ENCODE measurements at regions not wholly inside any gene's neighbourhood (a gene's known extent, or its start where the extent isn't known, plus 50 kb on each side); places are given as distances from the start of the nearest gene placed in this dataset.
"Not testable (repeated sequence)": the region's sequence is repeated elsewhere in the genome, so short reads cannot be mapped to it uniquely, and the experiment has no call there.

GRCh38 chr10:94232711-94233383 is 129.9 kb downstream of the NOC3L start:
- no peak for DNase-seq

GRCh38 chr10:94235461-94235860 is 127.3 kb downstream of the NOC3L start:
- no peak for DNase-seq

- no peak for DNase-seq
These were observed 124.6 kb downstream of the NOC3L start for GRCh38 chr10:94238006-94238617.

GRCh38 chr10:94239696-94240095 is 123.0 kb downstream of the NOC3L start:
- DNase-seq = peak; percentile 22

GRCh38 chr10:94240491-94240890 is 122.2 kb downstream of the NOC3L start:
- no peak for DNase-seq

GRCh38 chr10:94240901-94241300 is 121.8 kb downstream of the NOC3L start:
- no peak for DNase-seq

GRCh38 chr10:94251098-94251497 is 111.6 kb downstream of the NOC3L start:
- no peak for DNase-seq

GRCh38 chr10:94251568-94251967 is 111.2 kb downstream of the NOC3L start:
- no peak for DNase-seq

- not testable (repeated sequence) for DNase-seq
These were observed 105.3 kb downstream of the NOC3L start for GRCh38 chr10:94257407-94257806.

GRCh38 chr10:94260455-94260854 is 102.3 kb downstream of the NOC3L start:
- DNase-seq = no peak

GRCh38 chr10:94264085-94264484 is 98.7 kb downstream of the NOC3L start:
- DNase-seq = no peak

- DNase-seq = no peak
These were observed 96.6 kb downstream of the NOC3L start for GRCh38 chr10:94266091-94266490.

GRCh38 chr10:94268652-94269051 is 94.1 kb downstream of the NOC3L start:
- DNase-seq = no peak

GRCh38 chr10:94274142-94274787 is 88.5 kb downstream of the NOC3L start:
- DNase-seq = no peak

GRCh38 chr10:94276140-94276539 is 86.6 kb downstream of the NOC3L start:
- DNase-seq = no peak

GRCh38 chr10:94277450-94277849 is 85.3 kb downstream of the NOC3L start:
- no peak for DNase-seq

- DNase-seq = peak; percentile 71
These were observed 82.7 kb downstream of the NOC3L start for GRCh38 chr10:94279835-94280709.

- DNase-seq = no peak
These were observed 81.1 kb downstream of the NOC3L start for GRCh38 chr10:94281654-94282053.

GRCh38 chr10:94282369-94282768 is 80.4 kb downstream of the NOC3L start:
- DNase-seq = no peak
